ENCODE measurements at regions not wholly inside any gene's neighbourhood (a gene's known extent, or its start where the extent isn't known, plus 50 kb on each side); places are given as distances from the start of the nearest gene placed in this dataset.
A peak's percentile ranks its signal among the peaks of the same experiment; 100 is the strongest.

- no peak overlapping the region for H3K27ac ChIP-seq
- H3K9me3 ChIP-seq = no peaks in the 10 kb centered on the region
- peak in 3 of 4 donors; percentile 29 to 43 (median 39) for ATAC-seq
- intact Hi-C loops (cut with DNase I) = no loop called here
- no peaks in the 10 kb centered on the region for H3K4me1 ChIP-seq
- no peaks in the 10 kb centered on the region for H3K36me3 ChIP-seq (ENCODE audit: insufficient read depth in 1 of 2, low read depth in 1 of 2)
- no peak overlapping the region for H3K4me3 ChIP-seq
- peak in 1 of 2 donors; percentile 47 for DNase-seq
- peaks cover 0 to 2% (median 0%) of the 10 kb centered on the region in 3 donors for H3K27me3 ChIP-seq (ENCODE audit: insufficient read depth in 3 of 3, low read length in 2 of 3)
- 77 to 86% (median 78%) methylated on average over 9 of the region's 9 CpGs for WGBS, 3 donors
- TF ChIP-seq, protein P1, sequence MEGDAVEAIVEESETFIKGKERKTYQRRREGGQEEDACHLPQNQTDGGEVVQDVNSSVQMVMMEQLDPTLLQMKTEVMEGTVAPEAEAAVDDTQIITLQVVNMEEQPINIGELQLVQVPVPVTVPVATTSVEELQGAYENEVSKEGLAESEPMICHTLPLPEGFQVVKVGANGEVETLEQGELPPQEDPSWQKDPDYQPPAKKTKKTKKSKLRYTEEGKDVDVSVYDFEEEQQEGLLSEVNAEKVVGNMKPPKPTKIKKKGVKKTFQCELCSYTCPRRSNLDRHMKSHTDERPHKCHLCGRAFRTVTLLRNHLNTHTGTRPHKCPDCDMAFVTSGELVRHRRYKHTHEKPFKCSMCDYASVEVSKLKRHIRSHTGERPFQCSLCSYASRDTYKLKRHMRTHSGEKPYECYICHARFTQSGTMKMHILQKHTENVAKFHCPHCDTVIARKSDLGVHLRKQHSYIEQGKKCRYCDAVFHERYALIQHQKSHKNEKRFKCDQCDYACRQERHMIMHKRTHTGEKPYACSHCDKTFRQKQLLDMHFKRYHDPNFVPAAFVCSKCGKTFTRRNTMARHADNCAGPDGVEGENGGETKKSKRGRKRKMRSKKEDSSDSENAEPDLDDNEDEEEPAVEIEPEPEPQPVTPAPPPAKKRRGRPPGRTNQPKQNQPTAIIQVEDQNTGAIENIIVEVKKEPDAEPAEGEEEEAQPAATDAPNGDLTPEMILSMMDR (IDR thresholded peaks at IDR 0.05) = no peak
These were observed 319.2 kb downstream of the BCL11B start for GRCh38 chr14:98952593-98953350.

DNA sequence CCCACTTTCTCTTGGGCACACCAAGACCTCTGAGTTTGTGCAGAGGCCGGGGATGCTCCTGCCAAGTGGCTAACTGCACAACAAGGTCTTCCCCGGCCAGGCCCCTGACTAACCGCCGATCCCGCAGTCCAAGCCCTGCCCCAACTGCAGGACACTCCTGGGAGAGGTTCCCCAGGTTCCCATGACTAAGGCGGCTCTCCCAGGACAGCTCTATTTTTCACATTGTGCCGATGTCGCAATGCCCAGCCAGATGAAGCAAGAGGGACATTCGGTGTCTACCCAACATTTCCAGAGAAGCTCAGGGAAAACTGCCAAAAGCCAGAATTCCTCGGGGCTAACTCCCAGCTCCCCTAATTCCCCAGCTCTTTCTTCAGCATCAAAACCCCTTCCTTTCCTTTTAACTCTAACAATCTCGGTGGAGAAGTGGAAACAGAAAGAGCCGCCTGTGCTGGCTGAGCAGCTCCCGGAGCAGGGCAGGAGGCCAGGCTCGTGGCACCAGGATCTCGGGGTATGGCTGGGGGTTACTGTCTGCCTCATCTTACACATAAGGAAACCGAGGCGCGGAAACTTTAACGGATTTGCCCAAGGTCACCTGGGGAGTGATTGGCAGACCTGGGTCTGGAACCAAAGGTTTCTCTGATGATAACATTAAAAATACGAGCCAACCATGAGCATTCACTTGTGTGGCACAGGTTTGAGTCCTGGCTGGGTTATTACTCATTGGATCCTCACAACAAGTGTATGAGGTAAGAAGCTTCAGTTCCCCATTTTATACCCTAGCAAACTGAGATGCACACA is 318.2 kb downstream of the BCL11B start:
- Histone ChIP-seq H3K4me3 (no peak overlapping the region), H3K27ac (no peak overlapping the region), H3K4me1 (no peaks in the 10 kb centered on the region), H3K36me3 (ENCODE audit: insufficient read depth in 1 of 2, low read depth in 1 of 2) (no peaks in the 10 kb centered on the region), H3K9me3 (no peaks in the 10 kb centered on the region), H3K27me3 (ENCODE audit: insufficient read depth in 3 of 3, low read length in 2 of 3) (peaks cover 0 to 2% (median 0%) of the 10 kb centered on the region in 3 donors)
- WGBS, 3 donors = 37 to 61% (median 45%) methylated on average over 20 of the region's 20 CpGs
- TF ChIP-seq, protein P1 (IDR thresholded peaks at IDR 0.05) = no peak
- DNase-seq (peak; percentile 89 to 91), ATAC-seq (peak; percentile 75 to 94 (median 90))
- intact Hi-C loops (cut with DNase I) = no loop called here

DNA sequence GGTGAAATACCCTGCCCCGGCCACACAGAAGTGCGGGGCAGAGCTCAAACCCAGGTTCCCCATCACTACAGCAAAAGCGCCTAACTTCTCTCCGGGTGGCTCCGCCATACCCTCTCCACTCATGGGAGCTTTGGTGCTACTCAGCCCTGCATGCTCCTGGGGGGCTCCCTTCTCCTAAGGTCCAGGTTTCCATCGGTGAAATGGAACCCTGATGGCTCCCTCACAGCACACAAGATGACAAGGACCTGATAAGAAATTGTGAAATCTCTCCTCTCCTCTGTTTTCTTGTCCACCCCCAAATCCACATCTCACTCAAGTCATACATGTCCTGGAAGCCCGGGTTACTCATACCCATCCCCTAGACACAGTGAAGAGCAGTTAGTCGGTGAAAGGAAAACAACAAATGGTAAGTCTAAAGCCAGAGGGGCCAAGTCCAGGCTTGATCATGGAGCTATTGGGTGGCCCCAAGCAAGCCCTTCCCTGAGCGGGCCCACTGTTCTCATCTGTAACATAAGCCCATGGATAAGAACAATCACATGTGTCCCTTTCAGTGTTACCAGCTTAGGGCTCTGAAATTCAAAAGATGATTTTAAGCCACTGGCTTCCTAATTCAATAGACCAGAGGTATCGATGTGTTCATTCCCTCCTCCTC is 317.5 kb downstream of the BCL11B start:
- intact Hi-C loops (cut with DNase I) = no loop called here
- Histone ChIP-seq H3K4me3 (no peak overlapping the region), H3K9me3 (no peaks in the 10 kb centered on the region), H3K36me3 (ENCODE audit: insufficient read depth in 1 of 2, low read depth in 1 of 2) (no peaks in the 10 kb centered on the region), H3K27me3 (ENCODE audit: insufficient read depth in 3 of 3, low read length in 2 of 3) (peaks cover 0 to 2% (median 0%) of the 10 kb centered on the region in 3 donors), H3K4me1 (no peaks in the 10 kb centered on the region), H3K27ac (no peak overlapping the region)
- WGBS, 3 donors = 93 to 95% (median 94%) methylated on average over 10 of the region's 10 CpGs
- DNase-seq (no peak), ATAC-seq (no peak)
- TF ChIP-seq, protein P1 (IDR thresholded peaks at IDR 0.05) = no peak

GRCh38 chr14:98955036-98955740 is 316.8 kb downstream of the BCL11B start:
- no peak for ATAC-seq
- no peaks in the 10 kb centered on the region for H3K9me3 ChIP-seq
- 82 to 86% (median 82%) methylated on average over 9 of the region's 9 CpGs for WGBS, 3 donors
- intact Hi-C loops (cut with DNase I) = no loop called here
- DNase-seq = no peak
- TF ChIP-seq, protein P1 (IDR thresholded peaks at IDR 0.05) = no peak
- H3K36me3 ChIP-seq (ENCODE audit: insufficient read depth in 1 of 2, low read depth in 1 of 2) = no peaks in the 10 kb centered on the region
- H3K4me3 ChIP-seq = no peak overlapping the region
- H3K4me1 ChIP-seq = no peaks in the 10 kb centered on the region
- H3K27me3 ChIP-seq (ENCODE audit: insufficient read depth in 3 of 3, low read length in 2 of 3) = peaks cover 0 to 2% (median 0%) of the 10 kb centered on the region in 3 donors
- H3K27ac ChIP-seq = no peak overlapping the region

Measured in psoas muscle (tissue), 7 donors.